ENCODE measurements at regions not wholly inside any gene's neighbourhood (a gene's known extent, or its start where the extent isn't known, plus 50 kb on each side); places are given as distances from the start of the nearest gene placed in this dataset.

DNA sequence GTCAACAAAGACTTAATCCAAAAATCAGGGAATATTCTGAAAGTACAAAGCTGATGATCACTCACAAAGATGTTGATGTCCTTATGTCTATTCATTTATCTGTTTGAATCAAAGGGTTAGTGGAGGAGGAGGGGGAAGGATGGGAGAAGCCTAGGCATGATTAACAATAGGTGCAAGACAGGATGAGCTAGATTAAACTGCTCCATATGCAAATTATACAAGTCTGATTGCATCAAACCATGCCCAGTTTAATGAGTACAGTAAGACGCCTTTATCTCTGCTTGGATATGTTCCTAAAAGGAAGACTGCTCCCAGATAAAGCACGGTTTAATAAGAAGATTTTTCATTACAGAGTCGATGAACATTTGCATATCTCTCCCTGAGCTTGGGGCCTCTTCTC, 626.4 kb upstream of the NOX3 start:
- TF ChIP-seq SRF (IDR thresholded peaks at IDR 0.05; ENCODE audit: low read depth) (no peak), JUND (IDR thresholded peaks at IDR 0.05) (no peak), FOSL1 (IDR thresholded peaks at IDR 0.05; ENCODE audit: low read depth) (no peak), POLR2AphosphoS5 (IDR thresholded peaks at IDR 0.05; ENCODE audit: low read depth, low read length) (no peak), TCF7L2 (IDR thresholded peaks at IDR 0.05; ENCODE audit: borderline replicate concordance, extremely low read depth, insufficient read depth, insufficient read length) (no peak), EGR1 (IDR thresholded peaks at IDR 0.05; ENCODE audit: low read depth) (no peak), CEBPB (IDR thresholded peaks at IDR 0.05; ENCODE audit: low read depth) (no peak)
- Histone ChIP-seq H3K4me2 (ENCODE audit: low read length) (no peak overlapping the region), H3K9me2 (ENCODE audit: insufficient read depth) (no peaks in the 10 kb centered on the region), H4K20me1 (ENCODE audit: insufficient read depth) (no peaks in the 10 kb centered on the region), H3K79me2 (ENCODE audit: insufficient read depth, low read length) (no peaks in the 10 kb centered on the region), H3K27ac (ENCODE audit: low read depth, low read length) (no peak overlapping the region), H2AFZ (ENCODE audit: low read depth, low read length, poor library complexity, severe bottlenecking) (no peak overlapping the region), H3K9me3 (ENCODE audit: control insufficient read depth in 1 of 2, insufficient read depth in 1 of 2, low read depth in 1 of 2, low read length in 2 of 2) (no peaks in the 10 kb centered on the region), H3K4me1 (ENCODE audit: control insufficient read depth in 1 of 2, insufficient read depth in 2 of 2, low read length in 2 of 2) (no peaks in the 10 kb centered on the region), H3K4me3 (replicated peaks in 1 of 2; ENCODE audit: low read depth in 1 of 2, low read length in 2 of 2) (no peak overlapping the region), H3K9ac (ENCODE audit: low read length) (no peak overlapping the region), H3K27me3 (ENCODE audit: insufficient read depth, low read length) (no peaks in the 10 kb centered on the region), H3K36me3 (ENCODE audit: control insufficient read depth in 1 of 2, insufficient read depth in 2 of 2, low read length in 2 of 2) (no peaks in the 10 kb centered on the region)
- ChIA-PET CTCF (no interaction called here), POLR2A (no interaction called here), RAD21 (ENCODE audit: low non-redundant PET in 1 of 2, low total read pairs in 2 of 2, uncharacterized antibody in 2 of 2, unreplicated experiment in 2 of 2) (no interaction called here)
- intact Hi-C loops (cut with micrococcal nuclease), result no loop called here
- no TSS peak for BruUV-seq (replicated peaks)
- no peak for ATAC-seq
- DNase-seq (ENCODE audit: low read depth, low spot score), result no peak

- ChIA-PET POLR2A (no interaction called here), RAD21 (ENCODE audit: low non-redundant PET in 1 of 2, low total read pairs in 2 of 2, uncharacterized antibody in 2 of 2, unreplicated experiment in 2 of 2) (no interaction called here), CTCF (no interaction called here)
- DNase-seq (ENCODE audit: low read depth, low spot score) (no peak), ATAC-seq (no peak)
- no peaks in the 10 kb centered on the region for H3K27me3 ChIP-seq (ENCODE audit: insufficient read depth, low read length)
- H3K79me2 ChIP-seq (ENCODE audit: insufficient read depth, low read length), result no peaks in the 10 kb centered on the region
- intact Hi-C loops (cut with micrococcal nuclease), result no loop called here
- no peaks in the 10 kb centered on the region for H3K9me2 ChIP-seq (ENCODE audit: insufficient read depth)
- no peak overlapping the region for H3K27ac ChIP-seq (ENCODE audit: low read depth, low read length)
- no peak overlapping the region for H3K9ac ChIP-seq (ENCODE audit: low read length)
- H3K4me3 ChIP-seq (replicated peaks in 1 of 2; ENCODE audit: low read depth in 1 of 2, low read length in 2 of 2), result no peak overlapping the region
- H3K4me2 ChIP-seq (ENCODE audit: low read length), result no peak overlapping the region
- H2AFZ ChIP-seq (ENCODE audit: low read depth, low read length, poor library complexity, severe bottlenecking), result no peak overlapping the region
- no TSS peak for BruUV-seq (replicated peaks)
- H3K9me3 ChIP-seq (ENCODE audit: control insufficient read depth in 1 of 2, insufficient read depth in 1 of 2, low read depth in 1 of 2, low read length in 2 of 2), result no peaks in the 10 kb centered on the region
- no peaks in the 10 kb centered on the region for H3K36me3 ChIP-seq (ENCODE audit: control insufficient read depth in 1 of 2, insufficient read depth in 2 of 2, low read length in 2 of 2)
- TF ChIP-seq CEBPB (IDR thresholded peaks at IDR 0.05; ENCODE audit: low read depth) (no peak), CBX3 (IDR thresholded peaks at IDR 0.05; ENCODE audit: low read depth) (no peak)
- no peaks in the 10 kb centered on the region for H3K4me1 ChIP-seq (ENCODE audit: control insufficient read depth in 1 of 2, insufficient read depth in 2 of 2, low read length in 2 of 2)
- H4K20me1 ChIP-seq (ENCODE audit: insufficient read depth), result no peaks in the 10 kb centered on the region
Observed at GRCh38 chr6:156080371-156080770, 624.7 kb upstream of the NOX3 start.
